22Rv1 (cell line): ENCODE measurements at regions not wholly inside any gene's neighbourhood (a gene's known extent, or its start where the extent isn't known, plus 50 kb on each side); places are given as distances from the start of the nearest gene placed in this dataset.

Experiments
- ZFX ChIP-seq: fragments of 450-650 bp; IDR thresholded peaks from 2 replicates; pipeline ENCODE4 v1.6.1; 2017; ENCODE audit warnings: antibody characterized with exemption, borderline replicate concordance
- TF ChIP-seq, protein P1 (sequence below): fragments of 450-650 bp; IDR thresholded peaks from 2 replicates; pipeline ENCODE4 v1.5.1; 2017; ENCODE audit warnings: mild to moderate bottlenecking

GRCh38 chr4:71206763-71207162 is 132.1 kb upstream of the SLC4A4 start:
- TF ChIP-seq, protein P1, sequence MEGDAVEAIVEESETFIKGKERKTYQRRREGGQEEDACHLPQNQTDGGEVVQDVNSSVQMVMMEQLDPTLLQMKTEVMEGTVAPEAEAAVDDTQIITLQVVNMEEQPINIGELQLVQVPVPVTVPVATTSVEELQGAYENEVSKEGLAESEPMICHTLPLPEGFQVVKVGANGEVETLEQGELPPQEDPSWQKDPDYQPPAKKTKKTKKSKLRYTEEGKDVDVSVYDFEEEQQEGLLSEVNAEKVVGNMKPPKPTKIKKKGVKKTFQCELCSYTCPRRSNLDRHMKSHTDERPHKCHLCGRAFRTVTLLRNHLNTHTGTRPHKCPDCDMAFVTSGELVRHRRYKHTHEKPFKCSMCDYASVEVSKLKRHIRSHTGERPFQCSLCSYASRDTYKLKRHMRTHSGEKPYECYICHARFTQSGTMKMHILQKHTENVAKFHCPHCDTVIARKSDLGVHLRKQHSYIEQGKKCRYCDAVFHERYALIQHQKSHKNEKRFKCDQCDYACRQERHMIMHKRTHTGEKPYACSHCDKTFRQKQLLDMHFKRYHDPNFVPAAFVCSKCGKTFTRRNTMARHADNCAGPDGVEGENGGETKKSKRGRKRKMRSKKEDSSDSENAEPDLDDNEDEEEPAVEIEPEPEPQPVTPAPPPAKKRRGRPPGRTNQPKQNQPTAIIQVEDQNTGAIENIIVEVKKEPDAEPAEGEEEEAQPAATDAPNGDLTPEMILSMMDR = no peak
- no peak for TF ChIP-seq ZFX
